HG03342 (cell line): ENCODE measurements at regions not wholly inside any gene's neighbourhood (a gene's known extent, or its start where the extent isn't known, plus 50 kb on each side); places are given as distances from the start of the nearest gene placed in this dataset.
"Not testable (repeated sequence)": the region's sequence is repeated elsewhere in the genome, so short reads cannot be mapped to it uniquely, and the experiment has no call there.

Source experiments
- ATAC-seq: cut with Tn5 transposase; IDR thresholded peaks from one replicate; pipeline ENCODE4 v1.9.1; 2021; ENCODE audit warnings: mild to moderate bottlenecking, moderate library complexity; ENCODE audit not compliant: unreplicated experiment

DNA sequence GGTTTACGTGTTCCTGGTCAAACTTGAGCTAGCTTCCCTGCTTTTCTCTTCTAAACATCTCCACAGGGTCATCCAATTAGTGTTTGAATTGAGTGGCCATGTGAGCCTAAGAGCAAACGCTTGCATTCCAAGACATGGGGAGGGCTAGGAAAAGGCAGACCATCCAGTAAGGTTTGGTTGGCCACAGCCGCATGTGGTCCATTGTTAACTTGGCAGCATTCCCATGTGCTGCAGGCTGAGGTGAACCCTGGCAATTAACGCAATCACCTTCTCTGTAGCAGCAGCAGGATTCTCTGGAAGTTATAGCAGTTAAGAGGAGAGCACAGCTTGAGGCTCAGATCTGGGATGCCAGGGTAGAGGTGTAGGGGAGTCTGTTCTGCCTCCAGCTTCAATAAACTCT, 502.2 kb upstream of the LMCD1 start:
- ATAC-seq = no peak

DNA sequence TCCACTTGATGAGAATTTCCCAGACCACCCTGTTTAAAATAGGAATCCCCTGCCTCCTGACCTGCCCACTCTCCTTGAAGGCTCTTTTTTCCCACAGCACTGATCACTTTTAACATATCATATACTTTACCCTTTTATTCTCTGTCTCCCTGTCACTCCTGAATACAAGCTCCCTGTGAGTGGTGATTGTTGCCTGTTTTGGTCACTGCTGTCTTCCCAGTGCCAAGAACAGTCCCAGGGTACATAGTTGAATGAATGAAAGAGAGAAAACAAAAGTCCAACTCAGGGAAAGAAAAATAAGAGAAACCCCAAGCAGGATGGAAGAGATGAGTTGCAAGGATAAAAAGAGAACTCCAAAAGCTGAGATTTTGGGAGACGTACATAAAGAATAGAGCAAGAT, 500.3 kb upstream of the LMCD1 start:
- ATAC-seq = no peak

DNA sequence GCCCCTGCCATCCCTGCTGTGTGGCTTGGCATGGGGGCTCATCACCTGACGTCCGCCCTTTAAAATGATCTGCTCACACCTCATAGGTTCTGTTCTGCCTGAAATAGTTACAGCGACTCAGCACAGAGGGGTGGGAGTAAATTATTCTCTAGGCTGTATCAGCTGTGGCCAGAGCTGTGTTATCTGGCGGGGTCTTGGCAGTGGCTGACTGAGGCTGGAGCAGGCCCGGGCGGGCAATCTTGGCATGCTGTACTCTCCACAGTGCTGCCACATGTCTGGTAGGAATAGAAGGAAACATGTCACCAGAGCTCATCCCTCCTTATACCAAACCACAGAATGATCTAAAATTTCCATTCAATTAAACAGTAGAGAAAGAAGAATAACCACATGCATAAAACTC, 499.9 kb upstream of the LMCD1 start:
- no peak for ATAC-seq

DNA sequence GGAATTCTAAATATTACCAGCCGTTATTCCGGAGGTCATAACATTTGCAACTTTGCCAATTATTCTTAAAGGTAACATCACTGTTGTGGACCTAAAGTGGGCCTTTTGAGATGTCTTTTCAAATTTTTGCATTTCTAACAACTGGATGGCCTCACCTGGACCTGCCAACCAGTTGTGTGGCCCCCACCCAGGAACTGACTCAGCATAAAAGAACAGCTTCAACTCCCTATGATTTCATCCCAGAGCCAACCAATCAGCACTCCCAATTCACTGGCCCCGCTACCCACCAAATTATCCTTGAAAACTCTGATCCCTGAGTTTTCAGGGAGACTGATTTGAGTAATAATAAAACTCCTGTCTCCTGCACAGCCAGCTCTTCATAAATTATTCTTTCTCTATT, 489.7 kb upstream of the LMCD1 start:
- no peak for ATAC-seq

DNA sequence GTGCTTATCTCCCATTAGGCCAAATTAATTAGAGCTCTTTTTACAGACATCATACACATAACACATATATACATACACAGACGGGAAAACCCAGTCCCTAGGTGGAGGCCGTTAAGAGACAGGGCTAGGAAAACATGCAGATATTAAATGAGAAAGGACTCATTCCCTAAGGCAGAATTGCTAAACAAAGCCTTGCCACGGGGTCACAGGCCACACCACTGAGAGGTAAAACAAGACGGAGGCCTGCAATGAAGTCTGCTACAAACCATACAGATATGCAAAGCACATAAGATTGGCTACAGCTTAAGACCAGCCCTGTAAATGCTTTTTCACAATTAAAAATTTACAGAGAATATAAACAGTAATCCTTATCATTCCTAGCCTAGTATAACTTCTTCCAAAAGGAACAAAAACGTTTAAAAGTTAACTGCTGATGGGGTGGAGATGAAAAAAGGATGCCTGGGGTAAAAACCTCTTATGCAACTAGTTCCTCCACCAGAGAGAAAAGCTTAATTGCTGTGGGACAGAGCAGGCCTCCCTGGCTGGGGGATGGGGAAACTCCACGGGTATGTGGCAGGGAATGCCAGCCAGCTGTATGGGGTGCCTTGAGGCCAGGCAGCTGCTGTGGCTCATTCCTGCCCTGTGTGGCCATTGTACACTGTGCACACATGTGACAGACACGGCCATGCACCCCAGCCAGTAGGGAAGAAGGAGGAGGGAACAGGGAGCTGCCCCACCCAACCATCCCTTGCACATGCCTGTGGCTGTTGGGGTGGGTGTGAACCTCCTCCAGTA, 481.4 kb upstream of the LMCD1 start:
- ATAC-seq = no peak

DNA sequence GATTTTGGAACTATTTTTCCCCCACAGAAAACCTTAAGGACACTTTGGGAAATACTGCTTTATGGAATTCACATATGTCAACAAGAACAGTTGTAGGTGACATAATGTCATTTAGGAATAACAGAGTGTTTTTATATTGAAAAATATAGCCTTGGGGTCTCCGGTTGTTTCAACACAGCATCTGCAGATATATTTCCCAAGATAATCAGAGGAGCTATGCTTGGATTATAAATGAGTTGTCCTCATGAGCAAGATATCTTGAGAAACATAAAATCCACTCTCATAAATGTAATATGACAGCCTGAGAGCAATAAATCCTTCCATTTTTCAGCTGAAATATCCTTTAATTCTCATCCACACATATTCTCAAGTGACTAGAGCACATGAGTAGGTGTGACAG, 473.7 kb upstream of the LMCD1 start:
- no peak for ATAC-seq

DNA sequence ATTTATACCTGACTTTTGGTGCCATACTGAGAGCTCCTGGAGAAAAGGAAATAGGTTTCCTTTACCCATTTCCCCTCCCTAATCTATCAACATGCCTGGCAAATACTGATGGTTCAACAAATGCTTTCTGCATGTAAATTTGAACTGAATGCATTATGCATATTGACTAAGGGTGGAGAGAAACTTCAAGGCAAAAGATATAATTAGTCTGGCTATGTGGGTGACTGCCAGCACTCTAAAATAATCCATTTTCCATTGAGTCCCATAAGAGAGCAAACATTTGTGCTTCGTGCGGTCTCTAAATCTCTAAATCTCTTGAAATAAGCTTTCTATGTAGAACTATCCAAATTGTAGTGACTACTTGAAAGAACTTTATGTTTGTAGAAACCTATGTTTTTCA, 451.3 kb upstream of the LMCD1 start:
- no peak for ATAC-seq

DNA sequence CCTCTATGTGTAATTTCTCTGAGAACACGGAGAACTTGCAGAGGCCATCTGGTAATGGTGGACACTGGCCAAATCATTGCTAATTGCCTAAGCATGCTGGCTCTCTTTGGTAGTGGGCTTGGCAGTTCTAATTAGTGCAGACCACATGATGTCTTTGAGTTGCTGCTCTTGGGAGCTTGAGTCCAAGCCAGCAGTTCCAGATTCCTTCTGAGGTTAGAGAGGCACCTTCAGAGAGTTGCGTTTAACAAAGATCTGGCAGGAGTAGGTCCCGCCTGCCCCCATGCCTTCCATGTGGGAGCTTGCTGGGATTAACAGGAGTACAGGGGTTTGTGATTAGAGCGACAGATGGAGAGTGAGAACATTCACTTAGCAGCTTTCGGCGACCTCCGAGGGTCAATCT, 449.0 kb upstream of the LMCD1 start:
- no peak for ATAC-seq

DNA sequence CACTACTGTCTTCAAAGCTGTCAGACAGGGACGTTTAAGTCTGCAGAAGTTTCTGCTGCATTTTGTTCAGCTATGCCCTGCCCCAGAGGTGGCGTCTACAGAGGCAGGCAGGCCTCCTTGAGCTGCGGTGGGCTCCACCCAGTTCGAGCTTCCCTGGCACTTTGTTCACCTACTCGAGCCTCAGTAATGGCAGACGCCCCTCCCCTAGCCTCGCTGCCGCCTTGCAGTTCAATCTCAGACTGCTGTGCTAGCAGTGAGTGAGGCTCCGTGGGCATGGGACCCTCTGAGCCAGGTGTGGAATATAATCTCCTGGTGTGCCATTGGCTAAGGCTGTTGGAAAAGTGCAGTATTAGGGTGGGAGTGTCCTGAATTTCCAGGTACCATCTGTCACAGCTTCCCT, 433.5 kb upstream of the LMCD1 start:
- not testable (repeated sequence) for ATAC-seq

DNA sequence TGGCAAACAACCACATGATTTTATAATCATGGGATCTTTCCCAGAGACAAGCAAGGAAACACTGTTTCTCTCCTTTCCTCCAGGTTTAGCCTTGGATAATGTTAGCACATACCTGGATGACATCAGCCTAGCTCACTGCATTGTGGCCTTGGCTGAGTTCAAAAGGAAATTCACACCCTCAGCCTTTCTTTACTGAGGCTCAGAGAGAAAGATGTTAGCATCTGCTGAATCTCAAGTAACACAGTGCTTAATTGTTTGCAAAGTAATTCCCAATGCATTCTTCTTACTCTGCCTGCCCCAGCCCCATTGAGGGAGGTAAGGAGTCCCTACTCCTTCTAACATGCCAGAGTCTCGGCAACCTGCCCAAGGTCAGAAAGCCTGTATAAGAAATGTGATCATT, 432.2 kb upstream of the LMCD1 start:
- no peak for ATAC-seq

DNA sequence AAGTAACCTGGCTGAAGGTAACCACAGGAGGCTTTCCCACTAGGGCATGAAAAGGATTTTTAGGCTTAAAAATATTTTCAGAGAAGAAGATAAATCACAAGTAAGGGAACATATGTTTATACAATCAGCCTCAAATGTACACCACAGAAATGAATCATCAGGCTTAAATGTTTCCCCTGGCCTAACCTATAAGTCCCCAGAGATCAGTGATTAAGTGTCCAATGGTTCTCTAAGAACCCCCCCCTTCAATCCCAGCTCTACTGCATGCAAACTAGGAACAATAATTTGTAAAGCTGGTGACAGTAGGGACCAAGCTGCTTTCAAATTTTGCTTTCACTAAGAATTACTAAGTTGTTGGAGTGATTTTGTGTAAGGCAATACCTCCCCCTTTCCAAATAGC, 431.6 kb upstream of the LMCD1 start:
- ATAC-seq = no peak

DNA sequence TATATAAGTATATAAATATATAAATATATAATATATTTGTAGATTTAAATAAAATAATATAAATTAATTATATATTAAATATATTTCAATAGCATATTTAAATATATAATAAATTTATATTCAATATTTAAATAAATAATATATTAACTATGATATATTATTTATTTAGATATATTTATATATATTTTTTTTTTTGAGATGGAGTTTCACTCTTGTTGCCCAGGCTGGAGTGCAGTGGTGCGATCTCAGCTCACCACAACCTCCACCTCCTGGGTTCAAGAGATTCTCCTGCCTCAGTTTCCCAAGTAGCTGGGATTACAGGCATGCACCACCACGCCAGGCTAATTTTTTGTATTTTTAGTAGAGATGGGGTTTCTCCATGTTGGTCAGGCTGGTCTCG, 426.9 kb upstream of the LMCD1 start:
- ATAC-seq = not testable (repeated sequence)

DNA sequence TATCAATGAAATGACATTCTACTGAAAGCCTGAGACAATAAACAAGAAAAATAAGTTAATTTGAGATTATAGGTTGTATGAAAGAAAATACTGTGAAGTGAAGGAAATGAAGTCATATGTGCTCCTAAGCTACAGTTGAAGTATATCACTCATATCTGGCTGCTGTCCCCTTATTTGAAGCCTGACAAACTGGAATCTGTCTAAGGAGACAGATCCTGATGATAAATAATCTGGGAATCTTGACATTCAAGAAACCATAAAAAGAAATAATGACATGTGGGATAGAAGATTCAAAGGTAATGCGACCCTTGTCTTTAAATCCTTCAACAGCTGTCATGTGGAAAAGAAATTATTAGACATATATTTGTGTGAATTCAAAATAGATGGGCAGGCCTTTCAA, 424.5 kb upstream of the LMCD1 start:
- no peak for ATAC-seq

DNA sequence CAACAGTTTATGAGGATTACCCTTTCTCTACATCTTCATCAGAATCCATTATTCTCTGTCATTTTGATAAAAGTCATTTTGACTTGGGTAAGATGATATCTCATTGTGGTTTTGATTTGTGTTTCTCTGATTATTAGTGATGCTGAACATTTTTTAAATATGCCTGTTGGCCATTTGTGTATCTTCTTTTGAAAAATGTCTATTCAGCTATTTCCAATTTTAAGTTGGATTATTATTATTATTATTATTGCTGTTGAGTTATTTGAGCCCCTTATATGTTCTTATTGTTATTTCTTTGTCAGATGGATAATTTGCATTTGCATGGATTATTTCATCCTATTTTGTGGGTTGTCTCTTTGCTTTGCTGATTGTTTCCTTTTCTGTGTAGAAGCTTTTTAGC, 421.2 kb upstream of the LMCD1 start:
- ATAC-seq = no peak

DNA sequence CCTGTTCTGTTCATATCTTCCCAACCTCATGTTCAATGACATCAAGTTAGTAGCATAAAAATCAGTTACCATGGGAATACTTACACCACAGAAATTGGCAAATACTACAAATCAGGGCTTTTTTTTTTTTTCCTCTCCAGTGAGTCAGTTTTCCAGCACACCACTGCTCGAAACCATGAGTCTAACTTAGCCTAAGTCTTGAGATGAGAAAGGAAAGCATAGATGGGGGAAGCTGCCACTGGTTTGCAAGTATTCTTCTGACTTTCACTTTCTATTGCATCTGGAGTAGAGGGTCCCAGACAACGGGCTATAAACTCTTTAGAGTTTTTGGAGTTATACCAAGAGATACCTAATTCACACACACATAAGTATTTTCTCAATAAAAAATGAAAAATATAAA, 416.1 kb upstream of the LMCD1 start:
- no peak for ATAC-seq

DNA sequence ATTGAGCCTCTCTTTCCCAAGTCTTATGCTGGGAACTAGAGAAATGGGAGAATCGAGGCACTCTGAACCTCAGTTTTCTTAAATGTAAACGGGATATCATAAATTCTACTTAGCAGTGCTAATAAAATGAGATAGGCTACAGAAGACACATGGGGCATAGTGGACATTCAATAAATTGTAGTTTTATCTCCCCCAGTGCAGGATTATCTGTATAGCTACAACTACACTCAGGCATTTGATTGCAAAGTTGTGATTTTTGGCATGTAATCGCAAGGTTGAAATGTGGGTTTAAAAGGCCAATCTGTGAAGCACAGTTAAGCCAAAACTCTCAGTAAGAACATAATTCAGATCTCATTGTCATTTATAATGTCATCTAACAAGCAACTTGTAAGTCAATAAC, 413.7 kb upstream of the LMCD1 start:
- ATAC-seq = no peak

DNA sequence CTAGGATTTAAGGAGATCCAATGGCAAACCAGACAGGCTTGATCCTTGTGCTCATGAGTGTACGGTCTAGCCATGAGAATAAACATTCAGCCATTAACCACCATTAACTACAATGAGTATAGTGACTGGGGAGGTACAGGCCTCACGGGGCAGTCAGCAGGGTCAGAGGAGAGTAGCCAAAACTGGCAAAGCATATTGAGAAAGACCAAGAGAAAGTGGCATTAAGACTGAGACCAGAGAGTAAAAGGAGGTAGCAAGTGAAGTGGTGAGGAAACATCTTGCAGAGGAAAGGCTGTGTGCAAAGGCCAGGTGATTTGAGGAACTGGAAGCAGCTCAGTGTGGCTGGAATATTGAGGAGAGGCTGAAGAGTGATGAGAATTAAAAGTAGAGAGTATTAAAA, 407.2 kb upstream of the LMCD1 start:
- ATAC-seq = no peak

DNA sequence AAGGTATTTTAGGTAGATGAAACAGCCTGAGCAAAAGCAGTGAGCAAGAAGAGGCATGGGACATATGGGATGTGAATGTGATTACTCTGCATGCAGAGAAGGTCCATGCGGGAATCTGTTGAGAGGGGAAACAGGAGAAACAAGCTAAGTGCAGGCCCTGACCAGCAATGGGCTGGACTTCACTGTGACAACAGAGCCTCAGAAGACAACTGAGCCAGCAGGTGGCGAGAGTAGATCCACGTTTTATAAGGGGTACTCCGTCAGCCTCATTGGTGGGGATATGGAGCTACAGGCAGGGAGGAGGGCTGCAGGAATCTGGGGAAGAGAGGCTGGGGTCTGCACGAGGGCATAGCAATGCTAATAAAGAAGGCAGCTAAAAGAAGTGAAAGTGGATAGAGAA, 405.9 kb upstream of the LMCD1 start:
- no peak for ATAC-seq

DNA sequence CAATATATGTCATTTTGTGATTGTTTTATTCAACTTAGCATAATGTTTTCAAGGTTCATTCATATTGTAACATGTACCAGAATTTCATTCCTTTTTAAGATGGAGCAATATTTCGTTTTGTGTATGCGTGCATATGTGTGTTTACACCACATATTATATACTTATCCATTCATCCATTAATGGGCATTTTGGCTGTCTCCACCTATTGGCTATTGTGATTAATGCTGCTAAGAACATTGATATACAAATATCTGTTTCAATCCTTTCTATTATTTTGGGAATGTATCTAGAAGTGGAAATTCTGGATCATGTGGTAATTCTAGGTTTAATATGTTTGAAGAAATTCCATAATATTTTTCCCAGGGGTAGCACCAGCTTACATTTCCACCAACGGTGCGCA, 403.9 kb upstream of the LMCD1 start:
- ATAC-seq = no peak

DNA sequence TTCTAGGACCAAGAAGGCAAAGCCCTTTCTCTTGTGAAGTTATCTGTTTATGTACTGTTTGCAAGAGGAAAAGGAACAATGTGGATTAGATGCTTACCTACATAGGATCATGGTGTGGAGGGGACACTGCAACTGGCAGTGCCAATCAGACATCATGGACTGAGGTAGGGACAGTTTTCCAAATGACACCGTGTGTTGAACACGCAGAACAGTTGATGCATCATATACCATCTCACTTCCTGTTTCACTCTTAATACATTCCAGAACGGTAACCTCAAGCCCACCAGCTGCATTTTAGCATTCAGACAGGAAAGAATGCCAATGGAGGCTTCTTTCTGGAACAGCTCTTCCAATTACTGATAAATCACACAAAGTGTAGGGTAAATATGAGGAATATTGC, 397.7 kb upstream of the LMCD1 start:
- peak; percentile 92 for ATAC-seq

DNA sequence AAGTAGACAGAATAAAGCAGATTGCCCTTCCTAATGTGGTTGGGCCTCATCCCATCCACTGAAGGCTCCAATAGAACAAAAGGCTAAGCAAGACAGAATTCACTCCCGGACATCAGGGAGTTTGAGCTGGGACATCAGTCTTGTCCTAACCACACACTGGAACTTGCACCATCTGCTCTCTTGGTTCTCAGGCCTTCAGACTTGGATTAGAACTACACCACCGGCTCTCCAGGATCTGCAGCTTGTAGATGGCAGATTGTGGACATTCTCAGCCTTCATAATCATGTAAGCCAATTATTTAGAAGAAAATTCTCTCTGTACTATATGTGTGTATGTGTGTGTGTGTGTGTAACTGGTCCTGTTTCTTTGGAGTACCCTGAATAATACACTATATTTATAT, 394.7 kb upstream of the LMCD1 start:
- ATAC-seq = no peak

DNA sequence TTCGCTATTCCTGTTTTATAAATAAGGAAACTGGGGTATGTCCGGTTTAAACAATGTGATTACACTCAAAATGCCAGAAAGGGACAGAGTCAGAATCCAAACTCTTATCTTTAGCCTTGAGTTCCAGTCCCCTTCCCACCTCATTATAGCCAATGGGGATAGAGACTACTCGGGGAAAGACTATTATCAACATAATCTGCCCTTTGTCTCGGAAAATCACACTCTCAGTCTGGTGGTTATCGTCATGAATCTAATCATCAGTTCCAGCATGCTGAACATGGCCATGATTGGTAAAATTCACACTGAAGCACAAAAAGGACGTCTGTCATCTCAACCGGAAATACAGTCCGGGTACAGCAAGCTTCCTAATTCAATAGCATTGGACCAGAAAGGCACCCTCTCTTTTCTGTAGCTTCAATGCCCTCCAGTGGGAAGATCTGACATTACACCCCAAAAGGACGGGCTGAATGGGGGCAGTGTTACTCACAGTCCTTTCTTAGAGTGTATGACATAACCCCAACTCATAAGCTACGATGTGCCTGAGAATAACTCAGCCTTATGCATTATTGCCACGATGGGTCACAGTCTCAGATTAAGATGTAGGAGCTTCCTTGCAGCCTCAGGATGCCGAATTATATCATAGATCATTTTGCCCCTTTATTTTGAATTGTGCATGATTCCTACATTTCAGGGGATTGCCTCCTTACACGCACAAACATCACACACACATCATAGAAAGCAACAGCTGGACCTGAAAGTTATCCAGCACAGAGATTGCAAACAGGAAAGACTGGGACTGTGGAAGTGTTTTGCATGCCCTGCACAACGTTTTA, 390.4 kb upstream of the LMCD1 start:
- ATAC-seq = peak; percentile 100
